ENCODE measurements at regions not wholly inside any gene's neighbourhood (a gene's known extent, or its start where the extent isn't known, plus 50 kb on each side); places are given as distances from the start of the nearest gene placed in this dataset.

GRCh38 chr7:113392421-113392820 is 274.1 kb upstream of the SMIM30 start:
- Histone ChIP-seq H3K79me2 (ENCODE audit: insufficient read depth, low read length) (no peaks in the 10 kb centered on the region), H3K4me1 (ENCODE audit: insufficient read depth, low read length, poor library complexity, severe bottlenecking) (no peaks in the 10 kb centered on the region), H2AFZ (ENCODE audit: low read length) (no peak overlapping the region), H3K27me3 (ENCODE audit: insufficient read depth, low read length, poor library complexity, severe bottlenecking) (no peaks in the 10 kb centered on the region), H3F3A (ENCODE audit: low read depth) (no peaks in the 10 kb centered on the region), H3K4me2 (ENCODE audit: low read depth, low read length, poor library complexity, severe bottlenecking) (no peak overlapping the region), H3K36me3 (ENCODE audit: insufficient read depth, low read length) (no peaks in the 10 kb centered on the region), H3K4me3 (ENCODE audit: low read length, poor library complexity, severe bottlenecking) (no peak overlapping the region), H3K9me3 (ENCODE audit: insufficient read depth, low read depth, low read length) (no peaks in the 10 kb centered on the region), H3K9me2 (replicated peaks; ENCODE audit: low read depth, low read length) (no peaks in the 10 kb centered on the region), H3K9ac (ENCODE audit: low read depth, low read length, poor library complexity, severe bottlenecking) (no peak overlapping the region), H4K20me1 (ENCODE audit: insufficient read depth, low read length, poor library complexity, severe bottlenecking) (no peaks in the 10 kb centered on the region)
- TF ChIP-seq EZH2phosphoT487 (IDR thresholded peaks at IDR 0.05; ENCODE audit: borderline replicate concordance) (no peak), CTCF (conservative IDR thresholded peaks at IDR 0.05; ENCODE audit: low read length) (no peak)

- Histone ChIP-seq H3K9ac (ENCODE audit: low read depth, low read length, poor library complexity, severe bottlenecking) (no peak overlapping the region), H3K9me3 (ENCODE audit: insufficient read depth, low read depth, low read length) (no peaks in the 10 kb centered on the region), H3K4me1 (ENCODE audit: insufficient read depth, low read length, poor library complexity, severe bottlenecking) (no peaks in the 10 kb centered on the region), H3K9me2 (replicated peaks; ENCODE audit: low read depth, low read length) (no peaks in the 10 kb centered on the region), H3K4me3 (ENCODE audit: low read length, poor library complexity, severe bottlenecking) (no peak overlapping the region), H4K20me1 (ENCODE audit: insufficient read depth, low read length, poor library complexity, severe bottlenecking) (no peaks in the 10 kb centered on the region), H3F3A (ENCODE audit: low read depth) (no peaks in the 10 kb centered on the region), H3K36me3 (ENCODE audit: insufficient read depth, low read length) (no peaks in the 10 kb centered on the region), H3K27me3 (ENCODE audit: insufficient read depth, low read length, poor library complexity, severe bottlenecking) (no peaks in the 10 kb centered on the region), H2AFZ (ENCODE audit: low read length) (no peak overlapping the region), H3K79me2 (ENCODE audit: insufficient read depth, low read length) (no peaks in the 10 kb centered on the region), H3K4me2 (ENCODE audit: low read depth, low read length, poor library complexity, severe bottlenecking) (no peak overlapping the region)
- TF ChIP-seq EZH2phosphoT487 (IDR thresholded peaks at IDR 0.05; ENCODE audit: borderline replicate concordance) (no peak), CTCF (conservative IDR thresholded peaks at IDR 0.05; ENCODE audit: low read length) (no peak)
These were observed 270.8 kb upstream of the SMIM30 start for GRCh38 chr7:113389112-113389646.

- Histone ChIP-seq H3K4me1 (ENCODE audit: insufficient read depth, low read length, poor library complexity, severe bottlenecking) (no peaks in the 10 kb centered on the region), H3K9me3 (ENCODE audit: insufficient read depth, low read depth, low read length) (no peaks in the 10 kb centered on the region), H4K20me1 (ENCODE audit: insufficient read depth, low read length, poor library complexity, severe bottlenecking) (no peaks in the 10 kb centered on the region), H3K36me3 (ENCODE audit: insufficient read depth, low read length) (no peaks in the 10 kb centered on the region), H3K79me2 (ENCODE audit: insufficient read depth, low read length) (no peaks in the 10 kb centered on the region), H3K27me3 (ENCODE audit: insufficient read depth, low read length, poor library complexity, severe bottlenecking) (no peaks in the 10 kb centered on the region), H2AFZ (ENCODE audit: low read length) (no peak overlapping the region), H3K4me3 (ENCODE audit: low read length, poor library complexity, severe bottlenecking) (no peak overlapping the region), H3F3A (ENCODE audit: low read depth) (no peaks in the 10 kb centered on the region), H3K4me2 (ENCODE audit: low read depth, low read length, poor library complexity, severe bottlenecking) (no peak overlapping the region), H3K9me2 (replicated peaks; ENCODE audit: low read depth, low read length) (no peaks in the 10 kb centered on the region), H3K9ac (ENCODE audit: low read depth, low read length, poor library complexity, severe bottlenecking) (no peak overlapping the region)
- TF ChIP-seq CTCF (conservative IDR thresholded peaks at IDR 0.05; ENCODE audit: low read length): no peak
- TF ChIP-seq EZH2phosphoT487 (IDR thresholded peaks at IDR 0.05; ENCODE audit: borderline replicate concordance): no peak
These were observed 265.3 kb upstream of the SMIM30 start for GRCh38 chr7:113383638-113384037.
